HG03520 (cell line): ENCODE measurements at regions not wholly inside any gene's neighbourhood (a gene's known extent, or its start where the extent isn't known, plus 50 kb on each side); places are given as distances from the start of the nearest gene placed in this dataset.

Experiments
- ATAC-seq: cut with Tn5 transposase; IDR thresholded peaks from one replicate; pipeline ENCODE4 v1.9.1; 2021; ENCODE audit warnings: mild to moderate bottlenecking, moderate library complexity; ENCODE audit not compliant: unreplicated experiment

DNA sequence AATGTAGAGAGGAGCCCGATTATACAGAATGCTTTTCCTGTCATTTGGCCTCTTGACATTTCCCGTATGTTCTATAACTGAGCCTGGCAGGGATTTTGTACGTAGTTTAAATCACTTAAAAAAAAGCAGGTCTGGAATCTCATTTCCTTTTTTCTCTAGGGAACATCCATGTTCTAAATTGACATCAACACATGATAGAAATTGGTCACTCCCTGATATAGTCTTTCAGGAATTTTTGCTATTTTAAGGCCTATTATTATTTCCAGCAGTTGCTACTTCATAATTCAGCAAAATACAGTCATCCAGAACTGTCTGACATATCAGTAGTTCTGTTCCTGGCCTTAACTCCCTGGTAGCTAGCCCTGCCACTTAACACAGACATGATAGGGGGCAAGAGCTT, 565.7 kb upstream of the ZEB2 start:
- no peak for ATAC-seq

DNA sequence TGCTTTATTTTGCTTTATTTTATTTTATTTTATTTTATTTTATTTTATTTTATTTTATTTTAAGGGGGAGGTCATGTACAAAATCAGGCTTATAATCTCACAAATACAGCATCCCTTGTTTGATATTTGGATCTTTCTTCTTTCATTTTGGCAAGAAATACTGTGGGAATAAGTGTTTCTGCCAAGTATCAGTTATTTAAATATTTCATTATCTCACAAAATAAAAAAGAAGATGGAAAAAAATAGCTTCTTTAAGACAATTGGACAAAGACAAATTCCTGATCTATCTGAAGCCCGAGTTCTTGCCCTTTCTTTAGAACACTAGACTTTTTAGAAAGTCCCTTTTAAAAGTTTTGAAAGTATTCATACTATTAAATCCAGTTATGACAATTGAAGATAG, 560.5 kb upstream of the ZEB2 start:
- no peak for ATAC-seq

DNA sequence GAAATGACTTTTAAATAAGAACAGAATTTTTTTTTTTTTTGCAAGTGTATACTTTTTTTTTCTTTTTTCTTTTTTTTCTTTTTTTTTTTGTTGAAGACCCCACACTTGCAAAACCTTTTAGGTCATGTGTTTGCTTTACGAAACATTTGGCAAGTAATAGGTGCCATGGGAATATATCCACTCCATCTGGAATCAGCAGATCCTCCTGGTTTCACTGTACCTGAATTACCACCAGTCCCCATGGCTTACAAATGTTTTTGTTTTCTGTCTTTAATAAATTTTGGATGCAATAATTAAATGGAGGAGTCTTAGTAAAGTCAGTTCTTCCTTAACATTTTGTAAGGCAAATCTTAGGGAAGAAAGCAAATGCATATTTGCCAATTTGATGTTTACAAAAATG, 559.7 kb upstream of the ZEB2 start:
- ATAC-seq, result no peak

DNA sequence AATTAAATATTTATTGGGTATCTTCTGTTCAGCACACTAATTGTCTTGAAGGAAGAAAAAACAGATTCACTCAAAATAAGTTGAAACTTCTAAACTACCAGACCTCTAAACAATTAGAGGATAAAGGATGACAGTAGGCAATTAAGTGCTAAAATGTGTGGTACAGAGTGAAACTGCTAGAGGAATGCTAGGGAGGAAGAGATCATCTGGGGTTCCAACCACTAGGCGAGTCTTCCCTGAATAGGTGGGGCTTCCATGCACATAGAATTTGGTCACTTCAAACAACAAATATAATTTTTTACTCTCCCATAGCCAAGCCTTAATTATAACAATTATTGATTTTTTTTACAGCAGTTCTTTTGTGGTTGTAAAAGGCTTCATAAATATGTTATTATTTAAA, 559.0 kb upstream of the ZEB2 start:
- no peak for ATAC-seq

DNA sequence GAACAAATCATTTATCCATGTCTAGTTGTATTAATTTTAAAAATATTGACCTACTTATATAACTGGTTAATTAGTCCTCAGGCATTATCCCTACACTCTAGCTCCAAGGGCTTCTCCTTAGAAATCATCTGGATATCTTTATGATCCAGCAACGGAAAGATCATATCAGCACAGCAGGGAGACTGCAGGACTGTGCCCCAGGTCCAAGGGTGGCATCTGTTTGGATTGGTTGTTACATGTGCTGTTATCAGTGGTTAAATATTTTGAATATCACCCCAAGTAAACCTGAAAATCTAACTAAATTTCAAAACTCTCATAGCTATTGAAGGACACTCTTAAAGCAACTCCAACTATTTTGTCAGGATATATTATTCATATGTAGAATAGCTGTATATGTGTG, 556.2 kb upstream of the ZEB2 start:
- ATAC-seq, result no peak

DNA sequence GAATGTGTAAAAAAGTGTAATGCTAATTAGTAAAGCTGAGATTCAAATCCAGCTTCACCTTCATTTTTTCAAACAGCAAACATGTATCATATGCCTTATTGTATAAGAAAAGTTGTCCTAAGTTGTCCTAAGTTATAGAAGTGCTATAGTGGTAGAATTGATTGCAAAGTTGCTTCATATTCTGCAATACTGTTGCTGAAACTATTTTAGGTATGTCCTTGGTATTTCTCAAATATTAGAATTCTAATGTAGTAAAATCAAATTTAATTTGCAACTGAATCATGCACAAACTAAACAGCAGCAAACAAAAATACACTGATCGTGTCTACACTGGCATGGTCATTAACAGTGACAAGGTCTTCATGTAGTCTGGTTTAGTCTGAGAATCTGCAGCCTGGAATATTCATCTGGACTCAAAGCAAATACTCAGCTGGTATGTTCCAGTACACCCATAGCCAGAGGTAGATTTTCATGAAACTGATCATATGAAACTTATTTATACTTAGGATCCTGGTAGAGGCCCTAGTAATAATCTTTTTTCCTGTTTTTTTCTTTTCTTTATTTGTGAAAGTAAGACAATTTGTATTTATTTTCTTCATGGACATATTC, 555.6 kb upstream of the ZEB2 start:
- ATAC-seq, result no peak

DNA sequence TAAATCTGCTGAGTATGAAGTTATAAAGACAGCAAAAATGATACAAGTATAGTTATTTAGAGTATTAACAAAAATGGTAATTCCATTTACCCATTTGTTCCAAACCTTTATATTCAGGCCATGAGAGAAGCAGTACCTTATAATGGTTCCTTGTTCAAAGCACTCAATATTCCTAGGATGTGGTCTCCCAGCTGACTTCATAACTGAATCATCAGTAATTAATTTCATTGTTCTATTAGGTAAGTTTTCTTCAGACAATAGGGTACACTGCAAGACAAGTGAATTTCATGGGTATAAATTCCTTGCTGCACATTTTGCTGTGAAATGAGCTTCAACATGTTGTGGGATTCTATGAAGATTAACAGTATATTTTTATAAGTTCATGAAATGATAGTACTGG, 550.8 kb upstream of the ZEB2 start:
- no peak for ATAC-seq

DNA sequence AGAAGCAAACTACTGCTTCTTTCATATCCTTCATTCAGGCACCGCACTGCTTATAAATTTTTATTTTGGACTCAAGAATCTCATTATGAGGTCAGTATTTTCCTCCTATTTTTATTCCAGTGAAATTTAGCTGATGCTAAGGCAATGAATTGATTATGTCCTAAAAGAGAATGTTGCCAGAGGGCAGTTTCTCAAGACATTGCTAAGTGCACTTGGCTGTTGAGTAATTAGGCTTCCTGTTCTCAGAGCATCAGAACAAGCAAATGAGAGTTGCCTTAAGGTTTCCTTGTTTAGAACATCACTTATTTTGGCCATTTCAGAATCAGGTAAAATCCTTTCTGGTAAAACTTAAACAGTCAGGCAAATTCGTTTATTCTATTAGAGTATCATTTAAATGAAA, 548.6 kb upstream of the ZEB2 start:
- no peak for ATAC-seq

DNA sequence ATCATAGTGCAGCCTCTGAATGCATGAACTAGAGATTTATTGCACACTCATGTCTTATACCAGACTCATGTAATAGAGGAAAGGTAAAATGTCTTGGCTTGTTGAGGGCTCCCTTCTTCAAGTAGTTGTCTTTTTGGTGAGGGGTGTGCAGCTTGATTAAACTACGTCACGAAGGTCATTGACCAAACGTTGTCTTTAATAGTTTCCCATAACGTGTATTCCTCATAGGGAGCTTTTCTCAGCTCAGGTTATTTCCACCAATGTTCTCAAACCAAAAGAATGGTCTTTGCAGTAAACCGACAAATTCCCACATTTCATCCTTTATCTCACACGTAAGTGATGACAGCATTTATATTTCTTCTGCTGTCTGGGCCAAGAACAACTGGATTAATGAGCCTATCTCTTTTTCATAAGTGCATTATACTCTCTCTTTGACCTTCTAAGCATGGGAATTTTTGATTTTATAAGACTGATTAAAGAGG, 547.7 kb upstream of the ZEB2 start:
- no peak for ATAC-seq

DNA sequence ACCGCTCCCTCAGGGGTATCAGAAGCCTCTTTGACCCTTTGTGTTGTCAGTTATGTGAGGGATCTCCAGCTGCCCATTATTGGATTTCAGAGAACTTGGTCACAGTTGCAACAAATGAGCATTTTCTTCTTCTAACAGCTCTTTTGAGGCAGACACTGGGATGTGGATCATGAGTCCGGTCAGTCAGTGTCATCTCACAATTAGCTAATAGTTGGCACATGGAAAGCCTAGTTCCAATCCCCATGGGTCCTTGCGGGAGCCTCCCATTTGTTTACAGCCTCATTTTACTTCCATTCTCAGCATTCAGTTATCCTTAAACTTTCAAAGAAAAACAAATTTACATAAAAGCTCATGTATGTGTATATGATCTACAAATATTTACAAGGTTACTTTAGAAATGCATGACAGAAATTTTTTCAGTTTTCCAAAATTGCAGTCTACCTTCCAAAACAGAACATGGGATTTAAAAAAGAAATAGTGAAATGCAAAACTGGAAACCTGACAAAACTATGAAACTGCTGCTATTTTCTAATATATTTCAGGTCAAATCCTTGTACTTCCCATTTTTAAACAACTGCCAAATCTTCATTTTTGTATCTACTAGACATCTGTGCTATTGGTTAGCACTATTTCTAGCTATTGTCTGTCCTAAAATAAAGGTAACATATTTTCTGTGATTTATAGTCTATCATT, 547.1 kb upstream of the ZEB2 start:
- no peak for ATAC-seq

DNA sequence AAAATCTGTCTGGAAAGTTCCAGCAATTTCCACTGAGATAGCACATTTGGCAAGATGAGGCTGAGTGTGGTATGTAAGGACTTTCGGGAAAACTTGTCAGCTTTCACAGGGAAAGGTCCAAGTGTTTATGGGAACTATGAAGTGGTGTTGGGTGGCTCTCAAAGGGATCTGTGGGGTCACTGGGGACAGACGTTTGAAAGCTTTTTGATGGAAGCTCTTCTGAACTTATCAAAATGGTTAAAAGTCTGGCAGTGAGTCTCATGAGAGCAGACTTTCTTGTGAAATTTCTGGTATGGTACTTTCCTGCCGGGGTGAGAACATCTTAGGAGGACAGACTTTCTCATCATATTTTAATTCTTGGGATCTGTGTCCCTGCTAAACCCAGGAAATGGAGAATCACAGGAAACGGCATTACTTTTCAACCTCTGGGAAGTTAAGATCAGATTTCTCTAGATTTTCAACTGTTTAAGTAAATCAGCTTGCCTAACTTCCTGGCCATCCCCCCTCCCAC, 546.3 kb upstream of the ZEB2 start:
- no peak for ATAC-seq

DNA sequence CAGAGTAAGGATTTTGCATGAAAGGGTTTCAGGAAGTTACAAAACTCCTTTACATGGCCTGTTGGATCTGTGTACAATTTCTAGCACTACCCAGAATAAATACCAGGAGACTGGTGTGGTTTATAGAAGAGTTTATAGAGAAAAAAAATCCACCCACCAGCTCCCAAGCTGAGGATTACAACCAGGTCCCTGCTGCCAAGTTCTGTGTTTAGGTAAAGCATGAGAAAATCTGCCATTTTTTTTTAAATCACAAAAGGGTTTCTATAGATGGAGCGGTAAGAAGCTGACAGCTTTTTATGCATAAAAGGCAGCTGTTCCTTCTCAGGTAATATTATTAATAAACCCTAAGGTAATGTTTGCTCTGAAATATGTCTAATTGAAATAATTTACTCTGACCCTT, 545.4 kb upstream of the ZEB2 start:
- no peak for ATAC-seq

DNA sequence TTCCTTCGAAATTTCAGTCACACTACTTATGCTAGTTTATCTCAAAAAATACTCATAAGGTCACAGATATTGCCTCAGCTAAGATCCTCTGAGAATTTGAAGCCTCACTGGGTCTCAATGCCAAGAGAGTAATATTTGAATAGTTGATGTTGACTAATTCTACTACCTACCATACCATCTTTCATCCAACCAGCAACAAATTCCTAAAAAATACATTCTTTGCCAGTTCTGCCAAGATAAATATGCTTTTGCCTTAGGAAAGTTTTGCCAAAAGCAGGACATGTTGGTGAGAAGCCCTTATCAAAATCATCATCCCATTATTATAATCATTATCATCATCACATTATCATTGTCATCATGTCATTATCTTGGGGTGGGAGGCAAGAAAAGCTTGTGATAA, 544.6 kb upstream of the ZEB2 start:
- ATAC-seq, result no peak

DNA sequence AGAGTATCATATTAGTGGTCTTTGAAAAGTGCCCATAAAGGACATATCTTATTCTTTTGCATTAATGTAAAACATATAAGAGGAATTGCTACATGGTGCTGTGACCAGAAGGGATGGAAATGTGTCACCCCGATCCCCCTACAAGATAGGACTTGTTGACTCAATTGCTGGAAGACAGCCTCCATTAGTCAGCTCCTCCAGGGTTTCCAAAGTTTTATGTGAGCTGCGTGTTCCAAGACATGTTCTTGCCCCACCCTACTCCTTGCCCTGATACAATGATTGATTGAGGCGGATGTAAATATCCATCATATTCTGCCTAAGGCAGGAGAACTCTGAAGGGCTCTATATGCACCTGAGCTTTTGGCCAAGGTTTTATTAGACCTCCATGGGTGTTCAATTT, 541.0 kb upstream of the ZEB2 start:
- no peak for ATAC-seq

DNA sequence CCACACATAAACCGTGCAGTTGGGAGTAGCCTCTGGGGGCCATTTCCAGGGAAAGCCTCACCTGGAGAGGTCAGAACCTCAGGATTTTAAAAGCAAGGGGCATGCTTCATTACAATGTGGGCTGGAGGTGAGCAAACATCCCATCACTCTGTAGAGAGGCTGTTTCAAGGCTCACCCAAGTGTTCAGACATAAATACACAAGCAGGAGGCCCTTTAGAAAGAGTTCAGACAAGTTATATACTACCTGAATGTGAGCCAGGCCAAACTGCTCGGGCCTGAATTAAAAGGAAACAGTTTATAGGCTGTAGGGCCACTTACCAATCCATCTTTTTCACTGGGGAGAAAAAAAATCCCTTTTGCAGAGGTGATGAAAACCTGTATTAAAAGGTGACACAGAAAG, 540.0 kb upstream of the ZEB2 start:
- ATAC-seq, result no peak

DNA sequence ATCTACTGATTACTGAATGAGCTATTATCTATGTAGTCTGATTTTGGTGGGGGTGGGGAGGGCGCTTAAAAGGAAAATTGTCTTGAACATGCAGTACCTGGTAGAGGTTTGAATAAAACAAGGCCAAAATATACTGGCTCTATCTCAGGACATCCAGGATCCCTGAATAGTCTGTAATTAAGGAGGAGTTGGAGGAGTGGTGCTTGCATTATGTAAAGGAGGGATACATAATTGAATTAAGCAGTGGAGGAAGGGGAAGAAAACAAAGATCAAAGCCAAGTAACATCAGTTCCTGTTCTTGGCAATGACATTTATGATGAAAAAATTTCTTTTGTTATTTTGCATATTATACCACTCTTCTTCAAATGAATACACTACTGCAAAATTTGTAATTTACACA, 539.4 kb upstream of the ZEB2 start:
- no peak for ATAC-seq

DNA sequence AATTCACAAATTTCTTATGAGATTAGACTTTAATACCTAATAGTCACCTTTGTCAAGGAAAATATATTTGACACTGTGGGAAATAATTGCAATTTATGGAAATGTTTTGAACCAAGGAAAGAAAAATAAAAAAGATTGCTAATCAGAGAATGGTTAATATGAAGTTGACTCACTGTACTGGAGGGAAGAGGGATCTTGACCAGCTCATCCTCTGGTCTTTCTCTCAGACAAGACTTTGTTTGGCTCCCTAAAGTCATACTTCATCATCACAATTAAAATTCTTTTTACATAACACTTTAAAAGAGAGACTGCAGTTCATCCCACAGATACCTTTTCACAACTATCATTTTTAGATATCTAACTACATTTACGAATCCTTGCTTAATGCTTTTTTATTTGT, 538.5 kb upstream of the ZEB2 start:
- ATAC-seq, result no peak

DNA sequence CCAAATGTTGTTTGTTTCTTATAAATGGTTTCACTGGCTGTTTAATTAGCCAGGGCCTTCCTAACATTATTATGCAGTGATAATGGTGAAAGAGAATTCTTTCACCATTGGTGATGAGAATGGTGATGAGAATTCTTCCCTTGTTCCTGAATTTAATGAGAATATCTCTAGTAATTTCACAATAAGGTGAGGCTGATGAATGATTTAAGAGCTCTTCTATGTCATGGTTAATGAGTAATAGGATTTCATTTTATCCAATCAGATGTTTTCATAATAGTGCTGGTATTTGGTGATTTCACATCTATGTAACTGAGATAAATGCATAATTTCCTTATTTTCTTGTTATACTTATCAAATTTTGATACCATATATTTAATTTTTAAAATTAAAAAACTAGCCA, 535.7 kb upstream of the ZEB2 start:
- ATAC-seq, result no peak

DNA sequence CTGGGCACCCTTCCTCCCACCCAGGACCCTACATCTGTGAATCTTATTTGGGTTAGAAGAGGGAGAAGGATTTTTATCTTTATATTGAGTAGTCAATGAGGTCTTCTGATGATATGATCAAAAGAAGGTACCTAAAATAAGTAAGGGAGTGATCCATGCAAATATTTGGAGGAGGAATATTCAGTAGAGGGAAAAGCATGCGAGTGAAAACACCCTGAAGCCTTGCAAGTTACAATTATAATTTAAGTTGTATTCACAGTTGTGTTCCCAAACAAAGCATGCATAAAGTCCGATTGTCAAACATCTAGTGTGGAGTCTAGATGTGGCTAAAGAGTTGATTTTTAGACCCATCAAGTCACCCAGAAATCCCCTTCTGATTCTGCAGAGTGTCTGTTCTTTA, 530.2 kb upstream of the ZEB2 start:
- ATAC-seq, result no peak

DNA sequence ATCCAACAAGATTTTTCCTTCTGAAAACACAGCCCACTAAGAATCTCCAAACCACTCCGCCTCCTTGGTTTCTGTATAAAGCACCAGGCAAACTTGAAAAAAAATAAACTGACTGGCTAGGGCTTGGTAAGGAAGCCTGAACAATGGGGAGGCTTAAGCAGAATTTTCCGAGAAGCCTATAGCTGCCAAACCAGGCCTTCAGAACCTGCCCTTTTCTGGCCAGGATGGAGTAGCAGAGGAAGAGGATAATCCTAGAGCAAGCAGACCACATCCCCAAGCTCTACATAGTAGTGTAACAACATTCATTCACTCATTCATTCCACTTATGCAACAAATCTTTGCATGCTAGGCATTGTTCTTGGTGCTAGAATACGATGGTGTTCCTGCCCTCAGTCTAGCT, 529.6 kb upstream of the ZEB2 start:
- no peak for ATAC-seq

DNA sequence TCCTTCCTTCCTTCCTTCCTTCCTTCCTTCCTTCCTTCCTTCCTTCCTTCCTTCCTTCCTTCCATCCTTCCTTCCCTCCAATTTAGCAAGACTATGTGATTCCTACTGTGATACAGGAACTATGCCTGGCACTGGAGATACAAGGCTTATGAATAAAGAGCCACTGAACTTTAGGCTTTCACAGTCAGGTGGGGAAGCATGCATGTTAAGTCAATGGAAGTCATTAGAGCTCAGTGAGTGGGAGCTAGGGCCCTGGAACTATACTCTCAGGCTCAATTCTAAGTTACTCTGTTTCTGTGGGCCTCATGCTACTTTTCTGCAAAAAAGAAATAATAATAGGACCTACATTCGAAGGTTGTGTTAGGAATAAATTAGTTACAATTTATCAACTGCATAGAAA, 527.6 kb upstream of the ZEB2 start:
- ATAC-seq, result no peak

DNA sequence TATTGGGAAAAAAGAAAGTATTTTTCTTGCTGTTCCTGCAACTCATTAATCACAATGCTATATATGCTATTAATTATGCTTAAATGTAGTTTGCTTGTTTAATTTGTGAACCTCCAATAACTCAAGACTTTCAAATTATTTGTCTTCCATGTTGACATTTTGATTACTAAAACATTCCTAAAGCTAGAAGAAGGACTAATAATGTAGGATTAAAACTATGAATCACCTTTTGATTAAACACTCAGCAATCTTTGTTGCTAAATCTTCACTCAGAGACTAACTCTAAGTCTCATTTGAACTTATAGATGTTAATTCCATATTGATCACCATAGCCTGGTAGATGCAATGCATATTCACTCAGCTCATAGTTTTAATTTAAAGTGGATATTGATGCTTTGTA, 524.6 kb upstream of the ZEB2 start:
- no peak for ATAC-seq

DNA sequence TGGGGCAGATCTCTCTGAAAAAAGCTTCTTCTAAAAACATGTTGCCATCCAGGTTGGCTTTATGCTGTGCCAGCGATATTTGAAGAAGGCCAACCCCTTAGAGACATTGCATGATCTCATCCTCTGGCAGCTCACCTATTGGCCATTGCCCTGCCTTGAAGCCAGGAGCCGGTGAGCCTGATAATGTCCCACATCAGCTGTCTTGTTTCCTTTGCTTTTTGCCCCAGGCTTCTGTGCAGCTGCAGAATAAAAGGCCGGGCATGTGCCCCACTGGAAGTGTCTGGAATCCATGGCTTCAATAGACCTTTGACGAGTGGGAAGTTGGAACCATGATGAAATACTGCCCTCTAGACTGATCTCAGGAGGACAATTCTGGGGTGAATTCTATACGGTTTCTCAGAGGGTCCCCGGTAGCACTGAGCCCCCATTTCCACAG, 523.5 kb upstream of the ZEB2 start:
- ATAC-seq, result no peak
